Suppressor macrophage treated with lipopolysaccharide for 4 hours (primary cell): ENCODE measurements at regions not wholly inside any gene's neighbourhood (a gene's known extent, or its start where the extent isn't known, plus 50 kb on each side); places are given as distances from the start of the nearest gene placed in this dataset.
"Not testable (repeated sequence)": the region's sequence is repeated elsewhere in the genome, so short reads cannot be mapped to it uniquely, and the experiment has no call there.

Source experiments
- DNase-seq: peaks from one replicate; pipeline ENCODE4 v3.0.0-alpha.2; 2020

- no peak for DNase-seq
Measured at GRCh38 chr12:22115711-22116110, 69.7 kb downstream of the CMAS start.

- no peak for DNase-seq
Measured at GRCh38 chr12:22116376-22116775, 70.4 kb downstream of the CMAS start.

GRCh38 chr12:22117563-22118237, 71.7 kb downstream of the CMAS start:
- DNase-seq = no peak

- DNase-seq = no peak
Measured at GRCh38 chr12:22118238-22118790, 72.3 kb downstream of the CMAS start.

GRCh38 chr12:22121224-22121623, 75.2 kb downstream of the CMAS start:
- DNase-seq = no peak

- DNase-seq = no peak
Measured at GRCh38 chr12:22122359-22122758, 76.3 kb downstream of the CMAS start.

- no peak for DNase-seq
Measured at GRCh38 chr12:22124987-22125386, 79.0 kb downstream of the CMAS start.

GRCh38 chr12:22126101-22126500, 80.1 kb downstream of the CMAS start:
- DNase-seq = peak; percentile 54

- DNase-seq = no peak
Measured at GRCh38 chr12:22126758-22127157, 80.7 kb downstream of the CMAS start.

GRCh38 chr12:22130671-22131070, 84.7 kb downstream of the CMAS start:
- DNase-seq = no peak

- not testable (repeated sequence) for DNase-seq
Measured at GRCh38 chr12:22136604-22137117, 90.6 kb downstream of the CMAS start.
